H1 (cell line): ENCODE measurements at regions not wholly inside any gene's neighbourhood (a gene's known extent, or its start where the extent isn't known, plus 50 kb on each side); places are given as distances from the start of the nearest gene placed in this dataset.

Experiments
- EZH2 ChIP-seq: fragments of 200-600 bp; sonication (generic); IDR thresholded peaks from 2 replicates; pipeline ENCODE4 v1.7.1; 2012; ENCODE audit warnings: low read depth, mild to moderate bottlenecking, moderate library complexity, low read length, inconsistent platforms; ENCODE audit not compliant: severe bottlenecking
- JUND ChIP-seq: IDR thresholded peaks from 2 replicates; pipeline ENCODE4 v1.6.1; 2011; ENCODE audit warnings: mild to moderate bottlenecking, improper control_type of control experiment, low read length
- MAX ChIP-seq: IDR thresholded peaks from 2 replicates; pipeline ENCODE4 v1.6.1; 2012; ENCODE audit warnings: inconsistent platforms
- POLR2A ChIP-seq, 2 experiments: IDR thresholded peaks; 1 replicate in 1 of 2; 2 replicates in 1 of 2; pipeline ENCODE4 v1.6.1; 2011; ENCODE audit warnings: low read depth in 2 of 2, low read length in 2 of 2, mild to moderate bottlenecking in 2 of 2; ENCODE audit errors: control extremely low read depth in 1 of 2
- SIN3A ChIP-seq, 2 experiments: IDR thresholded peaks in 1 of 2; conservative IDR thresholded peaks in 1 of 2; 2 replicates each; pipeline ENCODE4 v1.6.1; 2011 to 2012; ENCODE audit warnings: low read length in 2 of 2, improper control_type of control experiment in 1 of 2, low read depth in 1 of 2, mild to moderate bottlenecking in 1 of 2
- USF2 ChIP-seq: IDR thresholded peaks from 2 replicates; pipeline ENCODE4 v1.6.1; 2011; ENCODE audit warnings: low read length, improper control_type of control experiment

- no peak for TF ChIP-seq SIN3A (conservative IDR thresholded peaks at IDR 0.05 in 1 of 2, IDR thresholded peaks at IDR 0.05 in 1 of 2; ENCODE audit: low read depth in 1 of 2, low read length in 2 of 2)
- no peak for TF ChIP-seq USF2
- no peak for TF ChIP-seq MAX
- TF ChIP-seq EZH2 = no peak
- no peak for TF ChIP-seq POLR2A (IDR thresholded peaks at IDR 0.05; ENCODE audit: control extremely low read depth in 1 of 2, low read depth in 2 of 2, low read length in 2 of 2)
- no peak for TF ChIP-seq JUND
Measured at GRCh38 chr2:11923935-11924334, 177.5 kb downstream of the LPIN1 start (continued).
